ENCODE measurements at regions not wholly inside any gene's neighbourhood (a gene's known extent, or its start where the extent isn't known, plus 50 kb on each side); places are given as distances from the start of the nearest gene placed in this dataset.

GRCh38 chr3:117565777-117566176 is 856.2 kb downstream of the TUSC7 start:
- no peaks in the 10 kb centered on the region for H3K27me3 ChIP-seq (replicated peaks in 1 of 7)
- no peak for DNase-seq
- no peaks in the 10 kb centered on the region for H3K9me3 ChIP-seq
- intact Hi-C loops (cut with DNase I; ENCODE audit: low total_unique reads): no loop called here
- H3K36me3 ChIP-seq: no peaks in the 10 kb centered on the region
- no peak for TF ChIP-seq CTCF (IDR thresholded peaks at IDR 0.05 in 8 of 11, conservative IDR thresholded peaks at IDR 0.05 in 3 of 11)
- TF ChIP-seq POLR2AphosphoS5 (IDR thresholded peaks at IDR 0.05): no peak
- no peak for TF ChIP-seq POLR2A (IDR thresholded peaks at IDR 0.05)
- no peak overlapping the region for H3K4me3 ChIP-seq
- no peaks in the 10 kb centered on the region for H3K4me1 ChIP-seq
- H3K27ac ChIP-seq: no peak overlapping the region

- Histone ChIP-seq H3K27me3 (replicated peaks in 1 of 7) (no peaks in the 10 kb centered on the region), H3K4me3 (no peak overlapping the region), H3K9me3 (no peaks in the 10 kb centered on the region), H3K27ac (no peak overlapping the region), H3K4me1 (no peaks in the 10 kb centered on the region), H3K36me3 (no peaks in the 10 kb centered on the region)
- intact Hi-C loops (cut with DNase I; ENCODE audit: low total_unique reads): no loop called here
- DNase-seq: no peak
- no peak for TF ChIP-seq POLR2AphosphoS5 (IDR thresholded peaks at IDR 0.05)
- no peak for TF ChIP-seq CTCF (IDR thresholded peaks at IDR 0.05 in 8 of 11, conservative IDR thresholded peaks at IDR 0.05 in 3 of 11)
- no peak for TF ChIP-seq POLR2A (IDR thresholded peaks at IDR 0.05)
- WGBS, 5 donors: 45 to 57% (median 52%) methylated on average over 2 of the region's 2 CpGs
Measured at GRCh38 chr3:117566926-117567325, 857.3 kb downstream of the TUSC7 start.

- Histone ChIP-seq H3K4me3 (no peak overlapping the region), H3K4me1 (no peaks in the 10 kb centered on the region), H3K27ac (no peak overlapping the region), H3K27me3 (replicated peaks in 1 of 7) (no peaks in the 10 kb centered on the region), H3K36me3 (no peaks in the 10 kb centered on the region), H3K9me3 (no peaks in the 10 kb centered on the region)
- intact Hi-C loops (cut with DNase I; ENCODE audit: low total_unique reads): no loop called here
- no peak for TF ChIP-seq POLR2AphosphoS5 (IDR thresholded peaks at IDR 0.05)
- TF ChIP-seq CTCF (IDR thresholded peaks at IDR 0.05 in 8 of 11, conservative IDR thresholded peaks at IDR 0.05 in 3 of 11): no peak
- TF ChIP-seq POLR2A (IDR thresholded peaks at IDR 0.05): no peak
- WGBS, 5 donors: 56 to 66% (median 58%) methylated on average over 3 of the region's 3 CpGs
- no peak for DNase-seq
Measured at GRCh38 chr3:117567382-117567781, 857.8 kb downstream of the TUSC7 start.

GRCh38 chr3:117567906-117568305 is 858.3 kb downstream of the TUSC7 start:
- Histone ChIP-seq H3K27me3 (replicated peaks in 1 of 7) (no peaks in the 10 kb centered on the region), H3K9me3 (no peaks in the 10 kb centered on the region)
- intact Hi-C loops (cut with DNase I; ENCODE audit: low total_unique reads): no loop called here

More at GRCh38 chr3:117567906-117568305, 858.3 kb downstream of the TUSC7 start:
- no peak for TF ChIP-seq POLR2A (IDR thresholded peaks at IDR 0.05)
- TF ChIP-seq POLR2AphosphoS5 (IDR thresholded peaks at IDR 0.05): no peak
- no peak for TF ChIP-seq CTCF (IDR thresholded peaks at IDR 0.05 in 8 of 11, conservative IDR thresholded peaks at IDR 0.05 in 3 of 11)
- H3K4me1 ChIP-seq: no peaks in the 10 kb centered on the region
- H3K27ac ChIP-seq: no peak overlapping the region
- H3K4me3 ChIP-seq: no peak overlapping the region
- DNase-seq: no peak
- H3K36me3 ChIP-seq: no peaks in the 10 kb centered on the region

Measured in spleen (tissue), 11 donors.